Renal pelvis (tissue), 1 donor: ENCODE measurements at regions not wholly inside any gene's neighbourhood (a gene's known extent, or its start where the extent isn't known, plus 50 kb on each side); places are given as distances from the start of the nearest gene placed in this dataset.

ENCODE experiments used
- DNase-seq: peaks from one replicate; pipeline ENCODE4 v3.0.0-alpha.2; 2013

- peak; percentile 1 for DNase-seq
Observed at GRCh38 chr6:99066044-99066443, 118.3 kb upstream of the FBXL4 start.

GRCh38 chr6:99064834-99065233, 117.1 kb upstream of the FBXL4 start:
- no peak for DNase-seq

- no peak for DNase-seq
Observed at GRCh38 chr6:99036672-99037071, 88.9 kb upstream of the FBXL4 start.

- no peak for DNase-seq
Observed at GRCh38 chr6:99032396-99032795, 84.7 kb upstream of the FBXL4 start.

GRCh38 chr6:99031957-99032356, 84.2 kb upstream of the FBXL4 start:
- DNase-seq, result no peak

- no peak for DNase-seq
Observed at GRCh38 chr6:99030915-99031314, 83.2 kb upstream of the FBXL4 start.

- no peak for DNase-seq
Observed at GRCh38 chr6:99026135-99026534, 78.4 kb upstream of the FBXL4 start.

GRCh38 chr6:99024089-99024488, 76.3 kb upstream of the FBXL4 start:
- no peak for DNase-seq

- DNase-seq, result no peak
Observed at GRCh38 chr6:99022039-99022609, 74.4 kb upstream of the FBXL4 start.

- no peak for DNase-seq
Observed at GRCh38 chr6:99019381-99019780, 71.6 kb upstream of the FBXL4 start.

- no peak for DNase-seq
Observed at GRCh38 chr6:99017150-99017549, 69.4 kb upstream of the FBXL4 start.

GRCh38 chr6:99016355-99016754, 68.6 kb upstream of the FBXL4 start:
- no peak for DNase-seq

GRCh38 chr6:99014061-99014460, 66.3 kb upstream of the FBXL4 start:
- no peak for DNase-seq

GRCh38 chr6:99013661-99014060, 65.9 kb upstream of the FBXL4 start:
- no peak for DNase-seq

GRCh38 chr6:99013145-99013544, 65.4 kb upstream of the FBXL4 start:
- no peak for DNase-seq

- no peak for DNase-seq
Observed at GRCh38 chr6:99011151-99011550, 63.4 kb upstream of the FBXL4 start.

- DNase-seq, result no peak
Observed at GRCh38 chr6:99002831-99003230, 55.1 kb upstream of the FBXL4 start.

- no peak for DNase-seq
Observed at GRCh38 chr6:98998103-98998502, 50.4 kb upstream of the FBXL4 start.
